Left lobe of liver (tissue), 2 donors: ENCODE measurements at regions not wholly inside any gene's neighbourhood (a gene's known extent, or its start where the extent isn't known, plus 50 kb on each side); places are given as distances from the start of the nearest gene placed in this dataset.
"Not testable (repeated sequence)": the region's sequence is repeated elsewhere in the genome, so short reads cannot be mapped to it uniquely, and the experiment has no call there.

ENCODE experiments used
- ATAC-seq: fragments of 200-7000 bp; cut with Tn5 transposase; one replicate; pipeline ENCODE4 v1.9.1; 2020; ENCODE audit warnings: mild to moderate bottlenecking, moderate library complexity
- DNase-seq: peaks from one replicate; pipeline ENCODE4 v3.0.0-alpha.2; 2020; ENCODE audit warnings: low spot score
- donor health status: DM: no; HTN: no; CAD: no; lungs with moderate emphysema.
- donor health status: DM: no; HTN: yes; CAD: no.

DNA sequence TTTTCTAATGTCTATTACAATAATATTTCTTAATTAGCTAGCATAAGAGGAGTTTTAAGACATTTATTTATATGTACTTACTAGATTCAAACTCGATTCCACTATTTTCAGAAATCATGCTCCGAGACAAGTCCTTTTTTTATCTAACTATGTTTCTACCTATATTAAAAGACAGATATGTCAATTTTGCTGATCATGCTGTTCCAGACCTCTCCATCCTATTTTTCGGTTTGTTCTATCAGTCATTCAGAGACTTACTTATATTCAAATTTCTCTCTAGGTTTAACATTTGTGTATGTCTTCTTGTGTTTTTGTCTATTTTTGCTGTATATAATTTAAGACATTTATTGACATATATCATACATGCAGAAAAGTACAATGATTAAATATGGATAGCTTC is 635.5 kb downstream of the ZNF716 start:
- not testable (repeated sequence) for ATAC-seq, DNase-seq

DNA sequence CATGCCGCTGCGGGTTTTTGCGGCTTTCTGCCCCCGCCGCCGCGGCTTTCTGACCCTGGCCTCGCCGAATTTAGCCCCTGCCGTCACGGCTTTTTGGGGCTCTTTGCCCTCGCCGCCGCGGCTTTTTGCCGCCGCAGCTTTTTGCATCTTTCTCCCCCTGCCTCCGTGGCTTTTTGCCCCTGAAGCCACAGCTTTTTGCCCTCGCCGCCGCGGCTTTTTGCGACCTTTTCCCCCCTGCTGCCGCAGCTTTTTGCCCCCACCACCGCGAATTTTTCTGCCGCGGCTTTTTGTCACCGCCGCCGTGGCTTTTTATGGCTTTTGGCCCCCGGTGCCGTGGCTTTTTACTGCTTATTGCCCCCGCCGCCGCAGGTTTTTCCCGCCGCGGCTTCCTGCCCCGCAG is 636.5 kb downstream of the ZNF716 start:
- ATAC-seq (no peak), DNase-seq (no peak)

DNA sequence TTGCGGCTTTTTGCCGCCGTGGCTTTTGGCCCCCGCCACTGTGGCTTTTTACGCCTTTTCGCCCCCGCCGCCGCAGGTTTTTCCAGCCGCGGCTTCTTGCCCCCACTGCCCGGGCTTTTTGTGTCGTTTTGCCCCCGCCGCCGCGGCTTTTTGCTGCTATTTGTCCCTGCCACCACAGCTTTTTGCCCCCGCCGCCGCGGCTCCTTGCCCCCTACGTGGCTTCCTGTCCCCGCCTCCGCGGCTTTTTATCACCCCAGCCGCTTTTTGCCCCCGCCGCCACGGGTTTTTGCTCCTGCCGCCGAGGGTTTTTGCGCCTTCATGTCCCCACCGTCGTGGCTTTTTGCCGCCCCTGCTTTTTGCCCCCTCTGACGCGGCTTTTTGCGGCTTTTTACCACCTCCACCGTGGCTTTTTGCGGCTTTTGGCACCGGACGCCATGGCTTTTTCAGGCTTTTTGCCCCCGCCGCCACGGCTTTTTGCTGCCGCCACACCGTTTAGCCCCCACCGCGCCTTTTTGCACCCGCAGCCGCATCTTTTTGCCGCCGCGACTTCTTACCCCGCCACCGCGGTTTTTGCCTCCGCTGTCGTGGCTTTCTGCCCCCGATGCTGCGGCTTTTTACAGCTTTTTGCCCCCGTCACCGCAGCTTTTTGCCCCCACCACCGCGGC is 637.0 kb downstream of the ZNF716 start:
- ATAC-seq = no peak
- DNase-seq = no peak

DNA sequence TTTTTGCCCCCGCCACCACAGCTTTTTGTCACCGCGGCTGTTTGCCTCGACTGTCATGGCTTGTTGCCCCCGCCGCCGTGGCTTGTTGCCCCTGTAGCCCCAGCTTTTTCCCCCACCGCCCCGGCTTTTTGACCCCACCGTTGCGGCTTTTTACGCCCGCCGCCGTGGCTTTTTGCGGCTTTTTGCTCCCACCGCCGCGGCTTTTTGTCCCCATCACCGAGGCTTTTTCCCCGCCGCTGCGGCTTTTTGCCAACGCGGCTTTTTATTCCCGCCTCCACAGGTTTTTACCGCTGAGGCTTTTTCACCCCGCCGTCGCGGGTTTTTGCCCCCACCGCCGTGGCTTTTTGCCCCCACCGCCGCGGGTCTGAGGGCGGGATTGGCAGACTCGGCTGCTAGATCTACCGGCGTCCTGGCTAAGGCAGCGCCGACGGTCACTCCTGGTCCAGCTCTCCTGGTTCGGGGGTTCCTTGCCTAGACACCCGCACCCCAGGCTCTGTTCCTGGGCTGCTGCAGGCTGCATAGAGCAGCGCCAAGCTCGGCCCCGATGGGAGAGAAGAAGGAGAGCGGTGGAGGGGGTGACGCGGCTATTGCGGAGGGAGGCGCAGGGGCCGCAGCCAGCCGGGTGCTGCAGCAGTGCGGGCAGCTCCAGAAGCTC is 637.7 kb downstream of the ZNF716 start:
- ATAC-seq (no peak), DNase-seq (no peak)

DNA sequence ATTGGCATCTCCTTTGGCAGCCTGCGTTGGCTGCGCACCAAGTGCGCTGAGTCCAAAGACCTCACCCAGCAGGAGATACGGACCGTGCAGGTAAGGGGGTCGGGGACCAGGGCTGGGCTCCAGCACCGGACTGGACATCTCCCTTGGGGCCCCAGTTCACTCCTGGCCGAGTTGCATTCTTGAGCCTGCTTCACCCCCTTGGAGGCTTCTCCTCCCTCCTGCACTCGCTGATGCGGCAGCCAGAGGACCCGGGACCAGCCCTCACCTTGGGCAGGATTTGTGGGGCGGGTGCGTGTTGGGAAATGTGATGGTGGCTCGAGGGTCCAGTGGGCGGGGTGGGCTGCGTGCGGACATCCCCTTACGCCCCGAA is 638.2 kb downstream of the ZNF716 start:
- peak; percentile 37 for DNase-seq

DNA sequence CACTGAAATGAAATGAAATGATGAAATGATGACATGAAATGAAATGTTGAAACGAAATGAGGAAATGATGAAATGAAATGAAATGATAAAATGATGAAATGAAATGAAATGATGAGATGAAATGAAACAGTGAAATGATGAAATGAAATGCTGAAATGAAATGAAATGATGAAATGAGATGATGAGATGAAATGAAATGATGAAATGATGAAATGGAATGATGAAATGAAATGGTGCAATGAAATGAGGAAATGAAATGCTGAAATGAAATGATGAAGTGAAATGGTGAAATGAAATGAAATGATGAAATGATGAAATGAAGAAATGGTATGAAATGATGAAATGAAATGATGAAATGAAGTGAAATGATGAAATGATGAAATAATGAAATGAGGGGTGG is 641.1 kb downstream of the ZNF716 start:
- ATAC-seq, DNase-seq: not testable (repeated sequence)

More for the DNA sequence above, 638.2 kb downstream of the ZNF716 start:
- ATAC-seq = not testable (repeated sequence)
